ENCODE measurements at regions not wholly inside any gene's neighbourhood (a gene's known extent, or its start where the extent isn't known, plus 50 kb on each side); places are given as distances from the start of the nearest gene placed in this dataset.

DNA sequence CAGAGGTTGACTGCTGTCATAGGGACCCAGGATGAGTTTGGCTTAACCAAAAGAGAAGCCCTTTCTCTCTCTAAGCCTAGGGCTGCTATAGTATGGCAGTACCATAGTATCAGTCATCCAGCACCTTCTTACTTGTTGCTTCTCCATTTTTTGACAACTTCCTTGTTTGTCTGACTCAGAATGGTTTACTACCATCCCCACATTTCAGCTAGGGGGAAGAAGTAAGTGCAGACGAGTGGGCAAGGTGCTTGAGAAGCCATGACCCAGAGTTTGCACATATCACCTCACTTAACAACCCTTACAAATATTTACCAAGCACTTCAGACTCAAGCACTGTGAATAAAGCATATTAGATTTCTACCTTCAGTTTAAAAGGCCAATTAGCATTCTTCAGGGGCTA, 289.9 kb upstream of the TSHZ2 start:
- Histone ChIP-seq H3K36me3 (ENCODE audit: control insufficient read depth in 5 of 5, insufficient read depth in 5 of 5, low read length in 5 of 5) (no peaks in the 10 kb centered on the region), H3K9ac (ENCODE audit: low read length in 5 of 5) (no peak overlapping the region), H3K9me3 (ENCODE audit: control insufficient read depth in 5 of 5, low read length in 5 of 5) (peaks cover 0 to 4% (median 0%) of the 10 kb centered on the region in 5 donors), H3K27me3 (ENCODE audit: control insufficient read depth in 5 of 5, insufficient read depth in 4 of 5, low read length in 5 of 5) (no peaks in the 10 kb centered on the region), H3K27ac (ENCODE audit: low read depth, low read length) (no peak overlapping the region), H3K4me1 (ENCODE audit: control insufficient read depth in 5 of 5, insufficient read depth in 5 of 5, low read length in 5 of 5) (peaks cover 0 to 11% (median 2%) of the 10 kb centered on the region in 5 donors), H3K4me3 (ENCODE audit: low read depth in 1 of 5, low read length in 5 of 5) (no peak overlapping the region)

DNA sequence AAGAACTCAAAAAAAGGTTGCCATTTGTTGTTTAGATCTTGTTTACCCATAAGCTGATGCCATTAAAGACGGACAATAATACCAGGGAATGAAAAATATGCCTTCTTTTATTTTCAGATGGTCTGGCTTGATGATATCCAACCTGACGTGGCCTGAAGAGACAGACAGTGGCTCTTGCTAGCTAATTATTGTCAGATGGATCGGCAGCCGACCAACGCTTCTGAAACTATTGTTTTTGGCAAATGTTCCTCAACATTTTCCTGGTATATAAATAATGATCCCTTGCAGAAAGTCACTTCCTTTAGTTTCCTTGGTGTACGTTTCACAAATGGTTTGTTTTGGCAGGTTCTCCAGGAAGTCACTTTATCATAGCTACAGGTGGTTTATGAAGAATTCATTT, 290.9 kb upstream of the TSHZ2 start:
- no peak overlapping the region for H3K4me3 ChIP-seq (ENCODE audit: low read depth in 1 of 5, low read length in 5 of 5)
- peaks cover 0 to 4% (median 0%) of the 10 kb centered on the region in 5 donors for H3K9me3 ChIP-seq (ENCODE audit: control insufficient read depth in 5 of 5, low read length in 5 of 5)
- H3K9ac ChIP-seq (ENCODE audit: low read length in 5 of 5): no peak overlapping the region
- H3K27ac ChIP-seq (ENCODE audit: low read depth, low read length): no peak overlapping the region
- H3K4me1 ChIP-seq (ENCODE audit: control insufficient read depth in 5 of 5, insufficient read depth in 5 of 5, low read length in 5 of 5): peaks cover 0 to 18% (median 7%) of the 10 kb centered on the region in 5 donors
- no peaks in the 10 kb centered on the region for H3K36me3 ChIP-seq (ENCODE audit: control insufficient read depth in 5 of 5, insufficient read depth in 5 of 5, low read length in 5 of 5)
- no peaks in the 10 kb centered on the region for H3K27me3 ChIP-seq (ENCODE audit: control insufficient read depth in 5 of 5, insufficient read depth in 4 of 5, low read length in 5 of 5)

DNA sequence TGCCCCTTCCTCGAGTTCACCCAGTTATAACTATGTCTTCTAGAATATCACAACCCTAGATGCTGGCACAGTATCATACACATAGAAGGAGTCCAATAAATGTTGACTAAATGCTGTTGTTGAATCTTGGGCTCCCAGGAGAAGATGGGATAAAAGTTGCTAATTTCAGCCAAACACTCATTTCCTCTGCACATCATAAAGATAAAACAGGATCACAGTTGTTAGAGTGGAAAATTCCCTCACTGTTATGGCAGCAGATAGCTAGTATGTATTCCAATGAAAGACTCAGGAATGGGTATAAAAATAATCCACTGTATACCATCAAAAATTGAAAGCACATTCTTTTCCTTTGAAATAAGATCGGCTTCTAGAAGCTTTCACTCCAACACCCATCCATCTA, 294.9 kb upstream of the TSHZ2 start:
- Histone ChIP-seq H3K9me3 (ENCODE audit: control insufficient read depth in 5 of 5, low read length in 5 of 5) (peaks cover 0 to 4% (median 0%) of the 10 kb centered on the region in 5 donors), H3K9ac (ENCODE audit: low read length in 5 of 5) (no peak overlapping the region), H3K4me3 (ENCODE audit: low read depth in 1 of 5, low read length in 5 of 5) (no peak overlapping the region), H3K27me3 (ENCODE audit: control insufficient read depth in 5 of 5, insufficient read depth in 4 of 5, low read length in 5 of 5) (no peaks in the 10 kb centered on the region), H3K27ac (ENCODE audit: low read depth, low read length) (no peak overlapping the region), H3K4me1 (ENCODE audit: control insufficient read depth in 5 of 5, insufficient read depth in 5 of 5, low read length in 5 of 5) (peaks cover 0 to 18% (median 5%) of the 10 kb centered on the region in 5 donors), H3K36me3 (ENCODE audit: control insufficient read depth in 5 of 5, insufficient read depth in 5 of 5, low read length in 5 of 5) (no peaks in the 10 kb centered on the region)

DNA sequence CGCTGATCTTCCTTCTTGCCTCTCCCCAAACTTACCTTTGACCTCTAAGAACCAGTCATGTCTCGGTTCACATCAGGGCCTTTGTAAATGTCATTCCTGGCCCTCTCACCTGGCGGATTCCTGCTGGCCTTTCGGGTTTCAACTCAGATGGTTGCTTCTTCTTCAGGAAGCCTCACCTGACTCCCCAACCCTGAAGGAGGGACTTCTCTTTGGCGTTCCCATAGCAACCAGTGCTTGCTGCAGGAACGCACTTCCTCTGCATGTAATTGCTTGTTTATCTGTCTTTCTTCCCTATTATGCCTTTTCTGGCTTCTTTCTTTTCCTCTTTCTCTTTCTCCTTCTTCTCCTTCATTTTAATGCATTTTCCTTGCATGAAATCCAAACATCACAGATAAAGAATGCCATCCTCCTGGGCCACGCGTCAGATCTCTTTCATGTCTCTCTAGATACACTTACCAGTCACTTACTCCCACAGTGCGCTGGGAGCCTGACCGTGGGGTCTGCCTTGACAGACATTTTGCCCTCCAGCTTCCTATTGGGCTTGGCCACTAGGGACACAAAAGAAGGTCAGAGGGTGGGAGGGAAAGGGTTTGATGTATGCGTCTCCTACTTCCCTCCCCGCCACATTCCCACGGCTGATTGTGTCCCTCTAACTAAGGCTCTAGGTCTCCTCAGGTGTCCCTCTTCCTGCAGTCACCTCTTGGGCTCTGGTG, 295.7 kb upstream of the TSHZ2 start:
- no peak overlapping the region for H3K4me3 ChIP-seq (ENCODE audit: low read depth in 1 of 5, low read length in 5 of 5)
- peaks cover 0 to 4% (median 0%) of the 10 kb centered on the region in 5 donors for H3K9me3 ChIP-seq (ENCODE audit: control insufficient read depth in 5 of 5, low read length in 5 of 5)
- no peak overlapping the region for H3K27ac ChIP-seq (ENCODE audit: low read depth, low read length)
- no peaks in the 10 kb centered on the region for H3K36me3 ChIP-seq (ENCODE audit: control insufficient read depth in 5 of 5, insufficient read depth in 5 of 5, low read length in 5 of 5)
- H3K4me1 ChIP-seq (ENCODE audit: control insufficient read depth in 5 of 5, insufficient read depth in 5 of 5, low read length in 5 of 5): peaks cover 0 to 18% (median 5%) of the 10 kb centered on the region in 5 donors
- no peaks in the 10 kb centered on the region for H3K27me3 ChIP-seq (ENCODE audit: control insufficient read depth in 5 of 5, insufficient read depth in 4 of 5, low read length in 5 of 5)
- H3K9ac ChIP-seq (ENCODE audit: low read length in 5 of 5): no peak overlapping the region

DNA sequence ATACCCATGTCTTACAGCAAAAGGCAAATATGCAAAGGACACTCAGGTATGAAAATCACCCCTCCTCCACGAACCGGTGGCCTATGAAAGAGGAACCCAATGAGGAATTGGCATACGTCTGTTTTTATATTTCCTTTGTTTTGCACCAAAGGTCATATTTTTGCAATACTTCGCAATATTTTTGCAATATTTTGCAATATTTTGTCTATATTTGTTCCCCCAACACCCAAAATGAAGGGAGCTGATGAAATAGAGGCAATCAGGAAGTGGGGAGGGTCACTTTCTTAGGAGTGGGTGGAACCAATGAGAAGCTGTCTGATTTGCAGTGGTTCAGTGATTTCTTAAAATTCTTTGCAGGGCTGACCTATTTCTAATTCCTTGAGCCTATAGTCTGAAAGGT, 296.8 kb upstream of the TSHZ2 start:
- Histone ChIP-seq H3K4me1 (ENCODE audit: control insufficient read depth in 5 of 5, insufficient read depth in 5 of 5, low read length in 5 of 5) (peaks cover 0 to 18% (median 5%) of the 10 kb centered on the region in 5 donors), H3K36me3 (ENCODE audit: control insufficient read depth in 5 of 5, insufficient read depth in 5 of 5, low read length in 5 of 5) (no peaks in the 10 kb centered on the region), H3K9me3 (ENCODE audit: control insufficient read depth in 5 of 5, low read length in 5 of 5) (no peaks in the 10 kb centered on the region), H3K27ac (ENCODE audit: low read depth, low read length) (no peak overlapping the region), H3K9ac (ENCODE audit: low read length in 5 of 5) (no peak overlapping the region), H3K4me3 (ENCODE audit: low read depth in 1 of 5, low read length in 5 of 5) (no peak overlapping the region), H3K27me3 (ENCODE audit: control insufficient read depth in 5 of 5, insufficient read depth in 4 of 5, low read length in 5 of 5) (no peaks in the 10 kb centered on the region)

DNA sequence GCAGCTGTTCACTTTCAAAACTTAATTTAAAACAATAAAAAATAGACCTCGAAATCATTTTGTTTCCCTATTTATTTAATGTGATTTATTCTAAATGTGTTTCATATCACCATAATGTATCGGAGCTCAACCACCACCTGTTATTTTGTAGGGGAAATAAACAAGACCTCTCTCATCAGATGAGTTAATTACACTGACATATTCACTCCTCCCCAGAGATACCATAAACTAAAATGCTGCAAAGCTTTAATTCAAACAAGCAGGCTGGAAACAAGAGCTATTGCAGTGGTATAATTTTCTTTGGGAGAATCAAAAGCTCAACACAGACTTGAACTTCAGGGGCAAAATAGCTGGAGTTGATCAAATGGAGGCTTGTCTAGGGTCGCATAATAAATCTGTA, 303.5 kb upstream of the TSHZ2 start:
- Histone ChIP-seq H3K36me3 (ENCODE audit: control insufficient read depth in 5 of 5, insufficient read depth in 5 of 5, low read length in 5 of 5) (no peaks in the 10 kb centered on the region), H3K27me3 (ENCODE audit: control insufficient read depth in 5 of 5, insufficient read depth in 4 of 5, low read length in 5 of 5) (peaks cover 0 to 3% (median 0%) of the 10 kb centered on the region in 5 donors), H3K4me1 (ENCODE audit: control insufficient read depth in 5 of 5, insufficient read depth in 5 of 5, low read length in 5 of 5) (no peaks in the 10 kb centered on the region), H3K9me3 (ENCODE audit: control insufficient read depth in 5 of 5, low read length in 5 of 5) (peaks cover 0 to 6% (median 2%) of the 10 kb centered on the region in 5 donors), H3K4me3 (ENCODE audit: low read depth in 1 of 5, low read length in 5 of 5) (no peak overlapping the region), H3K9ac (ENCODE audit: low read length in 5 of 5) (no peak overlapping the region), H3K27ac (ENCODE audit: low read depth, low read length) (no peak overlapping the region)

DNA sequence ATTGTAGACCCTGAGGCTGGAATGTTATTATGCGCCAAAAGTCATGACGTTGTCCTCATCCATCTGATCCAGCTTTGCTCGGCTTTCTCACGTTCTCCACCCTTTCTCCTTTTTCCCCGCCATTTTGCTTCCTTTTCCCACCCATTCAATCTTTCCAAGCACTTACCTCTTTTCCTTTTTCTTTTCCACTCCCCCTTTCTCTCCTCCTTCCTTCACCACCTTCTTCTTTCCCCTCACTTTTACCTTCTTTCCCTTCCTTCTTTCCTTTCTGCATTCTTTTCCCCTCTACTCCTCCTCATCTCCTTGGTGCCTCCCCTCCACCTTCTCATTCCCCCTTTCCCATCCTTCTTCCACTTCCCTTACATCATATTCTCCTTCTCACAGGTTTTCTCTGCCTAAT, 304.8 kb upstream of the TSHZ2 start:
- H3K27ac ChIP-seq (ENCODE audit: low read depth, low read length): no peak overlapping the region
- H3K36me3 ChIP-seq (ENCODE audit: control insufficient read depth in 5 of 5, insufficient read depth in 5 of 5, low read length in 5 of 5): no peaks in the 10 kb centered on the region
- H3K9ac ChIP-seq (ENCODE audit: low read length in 5 of 5): no peak overlapping the region

DNA sequence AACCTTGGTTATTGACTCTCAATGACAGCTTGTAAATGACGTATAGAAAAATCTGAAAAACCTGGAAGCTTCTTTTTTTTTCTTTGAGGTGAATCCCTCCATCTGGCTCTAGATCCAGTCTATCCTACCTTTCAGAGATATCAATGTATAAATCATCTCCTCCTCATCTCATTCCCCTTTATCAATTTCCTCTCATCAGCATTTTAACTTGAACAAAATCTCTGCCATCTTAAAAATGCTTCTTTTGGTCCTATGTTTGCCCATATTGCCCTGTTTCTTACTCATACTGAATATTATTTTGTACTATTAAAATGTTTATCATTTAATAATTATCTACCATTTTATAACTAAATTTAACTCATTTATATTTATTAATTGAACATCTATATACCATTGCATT, 306.7 kb upstream of the TSHZ2 start:
- Histone ChIP-seq H3K27ac (ENCODE audit: low read depth, low read length) (no peak overlapping the region), H3K4me1 (ENCODE audit: control insufficient read depth in 5 of 5, insufficient read depth in 5 of 5, low read length in 5 of 5) (no peaks in the 10 kb centered on the region), H3K36me3 (ENCODE audit: control insufficient read depth in 5 of 5, insufficient read depth in 5 of 5, low read length in 5 of 5) (no peaks in the 10 kb centered on the region), H3K9me3 (ENCODE audit: control insufficient read depth in 5 of 5, low read length in 5 of 5) (peaks cover 0 to 6% (median 2%) of the 10 kb centered on the region in 5 donors), H3K27me3 (ENCODE audit: control insufficient read depth in 5 of 5, insufficient read depth in 4 of 5, low read length in 5 of 5) (peaks cover 0 to 3% (median 0%) of the 10 kb centered on the region in 5 donors), H3K4me3 (ENCODE audit: low read depth in 1 of 5, low read length in 5 of 5) (no peak overlapping the region), H3K9ac (ENCODE audit: low read length in 5 of 5) (no peak overlapping the region)

More for the DNA sequence above, 304.8 kb upstream of the TSHZ2 start:
- Histone ChIP-seq H3K27me3 (ENCODE audit: control insufficient read depth in 5 of 5, insufficient read depth in 4 of 5, low read length in 5 of 5) (peaks cover 0 to 3% (median 0%) of the 10 kb centered on the region in 5 donors), H3K4me1 (ENCODE audit: control insufficient read depth in 5 of 5, insufficient read depth in 5 of 5, low read length in 5 of 5) (no peaks in the 10 kb centered on the region), H3K9me3 (ENCODE audit: control insufficient read depth in 5 of 5, low read length in 5 of 5) (peaks cover 0 to 6% (median 2%) of the 10 kb centered on the region in 5 donors), H3K4me3 (ENCODE audit: low read depth in 1 of 5, low read length in 5 of 5) (no peak overlapping the region)

DNA sequence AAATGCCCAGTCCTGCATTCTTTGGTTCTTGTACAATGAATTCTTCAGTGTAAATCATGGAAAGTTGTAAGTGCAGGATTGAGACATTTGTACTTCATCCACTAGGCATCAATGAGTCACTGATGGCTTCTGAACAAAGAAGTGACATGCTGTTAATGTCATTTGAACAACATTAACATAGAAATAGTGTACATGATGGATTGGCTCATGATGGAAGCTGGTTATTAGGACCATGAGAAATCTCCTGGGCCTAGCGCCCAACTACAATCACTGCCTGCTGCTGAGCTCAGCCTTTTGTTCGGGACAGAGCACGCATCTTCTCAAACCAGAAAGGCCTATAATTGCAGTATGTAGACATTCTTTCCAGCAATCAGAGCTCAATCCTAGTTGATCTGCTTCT, 316.8 kb upstream of the TSHZ2 start:
- Histone ChIP-seq H3K4me1 (ENCODE audit: control insufficient read depth in 5 of 5, insufficient read depth in 5 of 5, low read length in 5 of 5) (no peaks in the 10 kb centered on the region), H3K27ac (ENCODE audit: low read depth, low read length) (no peak overlapping the region), H3K4me3 (ENCODE audit: low read depth in 1 of 5, low read length in 5 of 5) (no peak overlapping the region), H3K9ac (ENCODE audit: low read length in 5 of 5) (no peak overlapping the region), H3K36me3 (ENCODE audit: control insufficient read depth in 5 of 5, insufficient read depth in 5 of 5, low read length in 5 of 5) (no peaks in the 10 kb centered on the region), H3K27me3 (ENCODE audit: control insufficient read depth in 5 of 5, insufficient read depth in 4 of 5, low read length in 5 of 5) (peaks cover 0 to 2% (median 0%) of the 10 kb centered on the region in 5 donors), H3K9me3 (ENCODE audit: control insufficient read depth in 5 of 5, low read length in 5 of 5) (no peaks in the 10 kb centered on the region)

DNA sequence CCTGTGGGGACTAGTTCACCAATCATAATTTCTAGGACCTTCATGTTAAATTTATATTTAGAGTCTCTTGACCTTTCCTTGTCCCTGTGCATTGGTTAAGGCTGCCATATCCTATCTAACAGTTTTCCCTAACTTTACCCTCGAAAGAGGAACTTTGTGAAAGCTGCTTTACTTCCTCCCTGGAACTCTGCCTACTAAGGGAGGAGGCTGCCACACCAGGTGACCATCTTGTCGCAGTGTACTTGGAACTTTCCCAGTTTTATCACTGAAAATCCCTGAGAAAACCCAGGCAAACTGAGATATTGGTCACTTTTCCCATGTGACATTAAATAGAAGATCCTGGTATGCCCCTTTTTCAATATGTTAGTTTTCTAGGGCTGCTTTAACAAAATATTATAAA, 317.6 kb upstream of the TSHZ2 start:
- H3K27ac ChIP-seq (ENCODE audit: low read depth, low read length): no peak overlapping the region
- no peak overlapping the region for H3K9ac ChIP-seq (ENCODE audit: low read length in 5 of 5)
- no peaks in the 10 kb centered on the region for H3K4me1 ChIP-seq (ENCODE audit: control insufficient read depth in 5 of 5, insufficient read depth in 5 of 5, low read length in 5 of 5)
- H3K9me3 ChIP-seq (ENCODE audit: control insufficient read depth in 5 of 5, low read length in 5 of 5): no peaks in the 10 kb centered on the region
- no peak overlapping the region for H3K4me3 ChIP-seq (ENCODE audit: low read depth in 1 of 5, low read length in 5 of 5)
- H3K27me3 ChIP-seq (ENCODE audit: control insufficient read depth in 5 of 5, insufficient read depth in 4 of 5, low read length in 5 of 5): peaks cover 0 to 2% (median 0%) of the 10 kb centered on the region in 5 donors
- no peaks in the 10 kb centered on the region for H3K36me3 ChIP-seq (ENCODE audit: control insufficient read depth in 5 of 5, insufficient read depth in 5 of 5, low read length in 5 of 5)

All from subcutaneous abdominal adipose tissue (tissue), 5 donors.